Fibroblast of skin of scalp (primary cell): ENCODE measurements at regions not wholly inside any gene's neighbourhood (a gene's known extent, or its start where the extent isn't known, plus 50 kb on each side); places are given as distances from the start of the nearest gene placed in this dataset.
"Not testable (repeated sequence)": the region's sequence is repeated elsewhere in the genome, so short reads cannot be mapped to it uniquely, and the experiment has no call there.

Source experiments
- DNase-seq: peaks from one replicate; pipeline ENCODE4 v3.0.0-alpha.2; 2013

- DNase-seq = no peak
These were observed 163.5 kb upstream of the CXCR4 start for GRCh38 chr2:136281281-136282114.

GRCh38 chr2:136266346-136266745 lies 148.4 kb upstream of the CXCR4 start:
- not testable (repeated sequence) for DNase-seq

- DNase-seq = no peak
These were observed 141.6 kb upstream of the CXCR4 start for GRCh38 chr2:136259551-136259950.

- DNase-seq = peak; percentile 15
These were observed 139.9 kb upstream of the CXCR4 start for GRCh38 chr2:136257893-136258292.

DNA sequence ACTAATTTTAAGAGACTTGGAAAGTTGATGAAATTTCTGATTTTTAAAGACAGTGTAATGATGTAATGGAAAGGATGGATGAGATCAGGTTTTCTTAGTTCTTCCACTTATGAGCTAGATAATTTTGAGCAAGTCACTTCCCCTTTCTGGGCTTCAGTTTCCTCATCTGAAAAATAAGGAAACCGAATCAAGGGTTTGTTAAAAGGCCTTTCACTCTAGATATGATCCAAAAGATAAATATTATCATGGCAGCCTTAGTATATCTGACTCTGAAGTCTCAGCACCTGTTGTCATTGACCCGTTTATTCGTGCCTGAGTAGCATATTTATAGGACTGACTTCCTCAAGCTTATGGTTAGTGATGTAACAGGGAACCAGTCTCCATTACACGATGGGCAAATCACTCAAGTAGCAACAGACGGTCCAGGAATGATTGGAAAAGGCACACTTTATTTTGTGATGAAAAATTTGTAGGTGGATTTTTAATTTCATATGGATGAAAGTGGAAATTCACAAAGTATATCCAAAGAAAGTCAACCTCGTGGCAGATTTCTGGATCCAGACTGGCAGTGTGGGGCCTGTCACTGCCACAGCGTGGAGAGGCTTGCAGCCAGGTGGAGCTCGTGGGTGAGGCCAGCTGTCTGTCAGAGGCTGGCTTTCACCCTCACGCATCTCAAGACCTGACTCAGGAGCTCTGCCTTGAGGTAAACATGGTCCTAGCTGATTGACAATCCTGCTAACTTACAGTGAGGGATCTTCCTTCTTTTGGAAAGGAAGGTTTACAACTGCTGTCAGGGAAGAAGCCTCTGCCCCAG lies 137.9 kb upstream of the CXCR4 start:
- no peak for DNase-seq

DNA sequence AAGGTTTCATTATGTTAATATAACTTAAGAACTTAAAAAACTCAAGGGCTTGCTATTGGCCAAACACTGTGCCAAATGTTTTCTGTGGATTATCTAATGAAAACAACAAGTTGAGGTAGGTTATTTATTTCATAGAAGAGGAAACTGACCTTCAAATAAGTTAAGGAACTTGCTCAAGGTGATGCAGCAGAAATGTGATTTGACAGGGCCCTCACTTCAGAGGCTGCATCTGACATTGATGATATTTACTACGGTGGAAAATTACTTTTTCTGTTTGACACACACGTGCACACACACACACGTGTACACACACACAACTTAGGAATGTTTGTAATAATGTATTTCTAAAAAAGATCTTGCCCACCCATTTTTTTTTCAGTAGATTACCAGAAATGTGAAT lies 137.2 kb upstream of the CXCR4 start:
- DNase-seq = no peak

GRCh38 chr2:136254681-136255080 lies 136.7 kb upstream of the CXCR4 start:
- no peak for DNase-seq

- no peak for DNase-seq
These were observed 135.5 kb upstream of the CXCR4 start for GRCh38 chr2:136253288-136254004.

- DNase-seq = no peak
These were observed 134.1 kb upstream of the CXCR4 start for GRCh38 chr2:136251885-136252585.

- DNase-seq = no peak
These were observed 133.4 kb upstream of the CXCR4 start for GRCh38 chr2:136251197-136251884.

GRCh38 chr2:136250131-136250530 lies 132.2 kb upstream of the CXCR4 start:
- DNase-seq = no peak

DNA sequence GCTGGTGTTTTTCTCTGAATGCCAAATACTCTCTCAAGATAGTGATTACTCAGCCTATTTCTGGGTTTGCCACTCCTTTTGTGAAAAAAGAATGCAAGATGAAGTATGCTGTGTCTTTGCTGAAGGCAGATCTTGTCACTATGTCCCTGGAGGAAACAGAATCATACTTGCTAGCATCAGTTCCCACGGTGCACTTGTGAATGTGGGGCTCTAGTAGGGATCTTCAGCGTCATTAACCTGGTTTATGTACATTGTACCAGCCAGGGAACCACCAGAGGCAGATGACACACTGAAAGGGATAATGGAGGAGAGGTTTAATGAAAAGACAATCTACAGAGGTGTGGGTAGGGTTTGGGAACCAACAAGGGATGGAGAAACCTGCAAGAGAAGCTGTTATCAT lies 131.0 kb upstream of the CXCR4 start:
- no peak for DNase-seq

- DNase-seq = peak; percentile 33
These were observed 130.3 kb upstream of the CXCR4 start for GRCh38 chr2:136248242-136248641.

- DNase-seq = no peak
These were observed 129.4 kb upstream of the CXCR4 start for GRCh38 chr2:136247204-136247950.

- DNase-seq = peak; percentile 47
These were observed 128.2 kb upstream of the CXCR4 start for GRCh38 chr2:136246086-136246669.

GRCh38 chr2:136245211-136245610 lies 127.3 kb upstream of the CXCR4 start:
- no peak for DNase-seq

GRCh38 chr2:136244536-136244885 lies 126.6 kb upstream of the CXCR4 start:
- no peak for DNase-seq

GRCh38 chr2:136243638-136244535 lies 125.9 kb upstream of the CXCR4 start:
- DNase-seq = no peak

DNA sequence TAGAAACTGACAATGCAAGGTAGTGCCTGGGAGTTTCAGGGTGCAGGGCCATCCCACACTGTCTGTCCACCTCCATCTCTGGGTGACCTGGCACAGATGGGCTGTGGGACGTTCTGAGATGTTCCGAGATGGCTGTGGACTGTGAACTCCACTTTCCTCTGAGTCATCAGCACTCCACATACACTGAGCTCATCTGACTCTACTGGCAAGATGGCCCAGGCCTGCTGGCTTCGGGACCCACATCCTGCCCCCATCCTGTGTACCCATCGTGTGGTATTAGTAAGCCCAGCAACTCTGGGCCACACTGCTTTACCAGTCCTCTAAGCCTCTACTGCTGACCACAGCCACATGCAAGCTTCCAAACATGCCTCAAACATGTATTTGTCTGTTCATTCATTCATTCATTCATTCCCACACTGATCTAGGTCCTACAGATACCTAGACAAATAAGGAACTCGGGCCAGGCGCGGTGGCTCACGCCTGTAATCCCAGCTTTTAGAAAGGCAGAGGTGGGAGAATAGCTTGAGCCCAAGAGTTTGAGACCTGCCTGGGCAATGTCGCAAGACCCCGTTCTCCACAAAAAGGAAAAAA lies 124.8 kb upstream of the CXCR4 start:
- no peak for DNase-seq
